Prostate gland (tissue), 2 donors: ENCODE measurements at regions not wholly inside any gene's neighbourhood (a gene's known extent, or its start where the extent isn't known, plus 50 kb on each side); places are given as distances from the start of the nearest gene placed in this dataset.

Source experiments
- DNase-seq: peaks from one replicate; pipeline ENCODE4 v3.0.0-alpha.2; 2019; ENCODE audit warnings: low spot score
- H3K27ac ChIP-seq, 2 donors: fragments of 200-600 bp; sonication (generic); 2 replicates each; pipeline ENCODE4 v1.5.1; 2017 to 2019
- H3K27me3 ChIP-seq: fragments of 200-600 bp; sonication (generic); replicated peaks from 2 replicates; pipeline ENCODE4 v1.5.1; 2019; ENCODE audit not compliant: insufficient read depth
- H3K36me3 ChIP-seq, 2 donors: fragments of 200-600 bp; sonication (generic); 1 replicate in 1 of 2; 2 replicates in 1 of 2; pipeline versions ENCODE4 v1.5.1 to v1.8.1; 2017 to 2019
- H3K4me1 ChIP-seq: fragments of 200-600 bp; sonication (generic); replicated peaks from 2 replicates; pipeline ENCODE4 v1.5.1; 2019
- H3K4me3 ChIP-seq, 2 donors: fragments of 200-600 bp; sonication (generic); 2 replicates each; pipeline ENCODE4 v1.5.1; 2017 to 2019
- H3K9me3 ChIP-seq: fragments of 200-600 bp; sonication (generic); 2 replicates; pipeline ENCODE4 v1.5.1; 2017
- CTCF ChIP-seq, 4 experiments: fragments of 200-600 bp in 2 of 4; fragments of 450-650 bp in 2 of 4; sonication (generic) in 2 of 4; IDR thresholded peaks; 1 replicate in 3 of 4; 2 replicates in 1 of 4; pipeline ENCODE4 v1.5.1; 2016 to 2019; ENCODE audit warnings: antibody characterized with exemption in 4 of 4, mild to moderate bottlenecking in 2 of 4, moderate library complexity in 2 of 4
- POLR2A ChIP-seq: fragments of 450-650 bp; IDR thresholded peaks from one replicate; pipeline ENCODE4 v1.6.1; 2016; ENCODE audit warnings: antibody characterized with exemption, mild to moderate bottlenecking
- POLR2AphosphoS5 ChIP-seq: sonication (generic); formaldehyde crosslinking; IDR thresholded peaks from one replicate; pipeline ENCODE4 v1.6.1; 2017; ENCODE audit warnings: antibody characterized with exemption
- WGBS: methylation state at CpG from one replicate; pipeline ENCODE4 v1.1.5; 2018; 5-methylcytosine and 5-hydroxymethylcytosine counted together
- intact Hi-C: fragments of 100-400 bp; cut with DNase I; formaldehyde crosslinking; loops from one replicate; pipeline ENCODE4 v1.14.2; 2022

GRCh38 chr6:91879386-91879995 lies 1292.6 kb upstream of the MAP3K7 start:
- 78% methylated on average over 6 of the region's 6 CpGs for WGBS
- no peak overlapping the region for H3K27ac ChIP-seq
- DNase-seq = no peak
- intact Hi-C loops = no loop called here
- no peaks in the 10 kb centered on the region for H3K36me3 ChIP-seq
- no peaks in the 10 kb centered on the region for H3K4me1 ChIP-seq
- no peak overlapping the region for H3K4me3 ChIP-seq
- no peaks in the 10 kb centered on the region for H3K27me3 ChIP-seq
- TF ChIP-seq POLR2A = no peak
- TF ChIP-seq CTCF (IDR thresholded peaks at IDR 0.05) = no peak
- no peak for TF ChIP-seq POLR2AphosphoS5
- no peaks in the 10 kb centered on the region for H3K9me3 ChIP-seq

GRCh38 chr6:91877994-91878393 lies 1291.1 kb upstream of the MAP3K7 start:
- 72% methylated on average over 1 of the region's 1 CpG for WGBS
- no peaks in the 10 kb centered on the region for H3K36me3 ChIP-seq
- intact Hi-C loops = no loop called here

GRCh38 chr6:91874971-91875370 lies 1288.1 kb upstream of the MAP3K7 start:
- WGBS = 71% methylated on average over 3 of the region's 3 CpGs

More at GRCh38 chr6:91877994-91878393, 1291.1 kb upstream of the MAP3K7 start:
- TF ChIP-seq CTCF (IDR thresholded peaks at IDR 0.05) = no peak
- no peak for TF ChIP-seq POLR2A
- no peak for TF ChIP-seq POLR2AphosphoS5
- Histone ChIP-seq H3K27ac (no peak overlapping the region), H3K27me3 (no peaks in the 10 kb centered on the region), H3K9me3 (no peaks in the 10 kb centered on the region), H3K4me3 (no peak overlapping the region), H3K4me1 (no peaks in the 10 kb centered on the region)
- DNase-seq = no peak

GRCh38 chr6:91868539-91869202 lies 1281.8 kb upstream of the MAP3K7 start:
- intact Hi-C loops = no loop called here
- Histone ChIP-seq H3K9me3 (no peaks in the 10 kb centered on the region), H3K27me3 (no peaks in the 10 kb centered on the region), H3K36me3 (no peaks in the 10 kb centered on the region), H3K4me3 (no peak overlapping the region), H3K4me1 (no peaks in the 10 kb centered on the region), H3K27ac (no peak overlapping the region)
- 71% methylated on average over 8 of the region's 8 CpGs for WGBS
- DNase-seq = no peak
- TF ChIP-seq POLR2AphosphoS5 = no peak
- TF ChIP-seq CTCF (IDR thresholded peaks at IDR 0.05) = no peak

More at GRCh38 chr6:91874971-91875370, 1288.1 kb upstream of the MAP3K7 start:
- no peaks in the 10 kb centered on the region for H3K36me3 ChIP-seq
- intact Hi-C loops = no loop called here
- no peaks in the 10 kb centered on the region for H3K27me3 ChIP-seq
- TF ChIP-seq POLR2A (no peak), CTCF (IDR thresholded peaks at IDR 0.05) (no peak), POLR2AphosphoS5 (no peak)
- no peaks in the 10 kb centered on the region for H3K4me1 ChIP-seq
- no peak for DNase-seq
- H3K9me3 ChIP-seq = no peaks in the 10 kb centered on the region
- H3K27ac ChIP-seq = no peak overlapping the region
- H3K4me3 ChIP-seq = no peak overlapping the region

GRCh38 chr6:91865889-91866288 lies 1279.0 kb upstream of the MAP3K7 start:
- H3K27ac ChIP-seq = no peak overlapping the region
- no peaks in the 10 kb centered on the region for H3K27me3 ChIP-seq
- 78% methylated on average over 3 of the region's 3 CpGs for WGBS
- no peak overlapping the region for H3K4me3 ChIP-seq
- H3K9me3 ChIP-seq = no peaks in the 10 kb centered on the region
- H3K36me3 ChIP-seq = no peaks in the 10 kb centered on the region
- intact Hi-C loops = no loop called here
- no peaks in the 10 kb centered on the region for H3K4me1 ChIP-seq
- DNase-seq = no peak
- TF ChIP-seq POLR2AphosphoS5 = no peak
- TF ChIP-seq POLR2A = no peak
- no peak for TF ChIP-seq CTCF (IDR thresholded peaks at IDR 0.05)
